Glomerular endothelial cell (primary cell): ENCODE measurements at regions not wholly inside any gene's neighbourhood (a gene's known extent, or its start where the extent isn't known, plus 50 kb on each side); places are given as distances from the start of the nearest gene placed in this dataset.

Source experiments
- DNase-seq: peaks from one replicate; pipeline ENCODE4 v3.0.0-alpha.2; 2011; ENCODE audit warnings: low read depth, low spot score; ENCODE audit errors: extremely low read depth

- DNase-seq = no peak
Measured at GRCh38 chr20:21033817-21034216, 72.3 kb downstream of the LINC00237 start.

DNA sequence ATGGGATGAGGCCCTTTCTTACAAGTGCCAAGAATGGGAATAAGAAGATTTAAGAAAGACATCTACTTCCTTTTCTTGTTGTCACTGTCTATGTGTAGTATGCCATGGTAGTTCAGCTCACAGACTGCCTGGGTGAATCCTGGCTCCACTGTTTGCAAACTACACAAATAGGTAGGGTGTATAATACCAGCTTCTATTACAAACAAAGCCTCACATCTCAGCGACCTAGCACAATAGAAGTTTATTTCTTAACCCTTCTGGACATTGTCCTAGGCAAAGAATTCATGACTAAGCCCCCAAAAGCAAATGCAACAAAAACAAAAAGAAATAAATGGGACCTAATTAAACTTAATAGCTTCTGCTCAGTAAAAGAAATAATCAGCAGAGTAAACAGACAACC lies 74.5 kb downstream of the LINC00237 start:
- no peak for DNase-seq

DNA sequence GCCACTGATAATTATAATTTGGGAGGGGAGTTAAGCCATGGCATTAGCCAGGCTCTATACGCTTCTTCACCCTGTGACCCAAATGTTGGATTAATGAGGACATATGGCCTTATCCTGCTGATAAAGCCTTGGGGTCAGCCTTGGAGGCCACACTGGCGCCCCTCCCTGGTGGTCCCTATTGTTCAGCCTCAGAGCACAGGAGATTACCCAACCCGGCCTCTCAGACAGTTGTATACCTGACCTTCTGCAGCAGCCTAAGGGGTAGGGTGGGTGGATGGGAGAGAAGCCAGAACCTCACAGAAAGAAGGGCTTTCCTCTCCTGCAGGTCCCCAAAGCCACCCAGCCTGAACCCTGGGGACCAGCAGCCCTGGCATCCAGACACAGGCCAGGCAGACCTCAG lies 76.8 kb downstream of the LINC00237 start:
- DNase-seq = no peak

DNA sequence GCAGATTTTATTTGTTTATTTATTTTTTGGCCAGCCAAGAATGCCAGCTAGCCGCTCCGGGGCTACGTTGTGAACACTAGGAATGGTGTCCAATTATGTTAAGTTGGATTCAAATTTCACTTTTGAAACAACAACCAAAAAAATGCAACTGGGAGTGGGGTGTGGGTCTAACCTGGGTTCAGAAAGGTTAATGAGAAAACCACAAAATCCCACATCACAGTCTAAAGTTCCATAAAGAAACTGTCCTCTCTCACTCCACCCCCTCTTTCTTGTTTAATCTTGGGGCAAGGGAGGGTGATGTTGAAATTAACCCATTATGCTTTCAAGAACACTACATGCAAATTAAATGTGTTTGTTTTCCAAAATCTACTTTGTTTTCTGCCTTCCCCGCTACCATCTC lies 77.2 kb downstream of the LINC00237 start:
- no peak for DNase-seq

DNA sequence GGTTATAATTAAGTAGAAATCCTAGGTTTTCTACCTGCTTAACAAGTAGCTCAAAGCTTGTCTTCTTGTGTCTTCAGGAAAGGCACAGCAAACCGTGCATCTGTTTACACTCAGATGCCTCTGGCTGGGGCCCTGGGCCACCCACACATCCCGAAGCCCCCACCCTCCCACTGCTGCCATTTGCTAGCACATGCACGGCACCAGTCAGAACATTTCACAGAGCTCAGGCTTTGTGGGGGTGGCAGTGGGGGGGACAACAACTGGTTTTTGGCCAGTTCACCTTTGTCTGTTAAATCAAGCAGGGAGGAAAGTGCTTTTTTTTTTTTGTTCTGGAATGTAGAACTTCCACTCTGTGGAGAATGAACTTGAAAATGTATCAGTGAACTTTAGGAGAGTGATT lies 77.7 kb downstream of the LINC00237 start:
- no peak for DNase-seq

- no peak for DNase-seq
Measured at GRCh38 chr20:21027569-21027968, 78.6 kb downstream of the LINC00237 start.

DNA sequence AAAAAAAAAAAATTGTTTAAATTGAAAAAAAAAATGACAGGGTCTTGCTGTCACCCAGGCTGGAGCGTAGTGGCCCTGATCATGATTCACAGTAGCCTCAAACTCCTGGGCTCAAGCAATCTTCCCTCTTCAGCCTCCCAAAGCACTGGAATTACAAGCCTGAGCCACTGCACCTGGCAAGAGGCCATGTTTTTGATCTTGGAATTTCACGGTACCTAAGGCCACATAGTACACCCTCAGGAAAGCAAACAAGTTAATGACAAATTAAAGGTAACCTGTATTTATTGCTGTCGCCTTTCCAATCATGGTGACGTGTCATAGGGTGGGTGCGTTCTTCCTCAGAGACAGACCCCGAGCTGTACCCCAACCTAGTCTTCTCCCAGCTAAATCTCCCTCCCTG lies 79.2 kb downstream of the LINC00237 start:
- DNase-seq = no peak

GRCh38 chr20:21024420-21024819 lies 81.7 kb downstream of the LINC00237 start:
- no peak for DNase-seq

GRCh38 chr20:21022925-21023324 lies 83.2 kb downstream of the LINC00237 start:
- DNase-seq = no peak

GRCh38 chr20:21021472-21021790 lies 84.7 kb downstream of the LINC00237 start:
- DNase-seq = no peak

- DNase-seq = no peak
Measured at GRCh38 chr20:21020659-21021471, 85.3 kb downstream of the LINC00237 start.

GRCh38 chr20:21019814-21020658 lies 86.1 kb downstream of the LINC00237 start:
- no peak for DNase-seq

GRCh38 chr20:21019468-21019813 lies 86.7 kb downstream of the LINC00237 start:
- DNase-seq = no peak

GRCh38 chr20:21018576-21018975 lies 87.6 kb downstream of the LINC00237 start:
- DNase-seq = no peak

GRCh38 chr20:21017528-21018085 lies 88.6 kb downstream of the LINC00237 start:
- DNase-seq = no peak

DNA sequence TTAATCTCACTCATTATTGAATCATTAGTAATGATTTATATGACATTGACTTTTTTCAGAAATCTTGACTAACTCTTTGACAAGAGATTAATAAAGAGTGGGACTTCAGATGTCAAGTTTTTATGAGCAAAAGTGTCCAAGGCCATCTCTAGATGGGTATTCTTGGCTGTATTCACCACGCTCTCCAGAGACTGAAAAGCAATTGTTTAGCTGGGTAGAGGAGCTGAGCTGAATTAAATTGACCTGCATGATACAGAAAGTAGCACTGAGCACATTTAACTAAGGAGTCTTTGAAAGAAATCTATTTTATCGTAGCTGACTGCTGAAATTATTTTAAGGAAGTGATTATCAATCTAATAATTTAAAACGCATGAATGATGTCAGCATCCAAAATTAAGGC lies 89.4 kb downstream of the LINC00237 start:
- DNase-seq = no peak

DNA sequence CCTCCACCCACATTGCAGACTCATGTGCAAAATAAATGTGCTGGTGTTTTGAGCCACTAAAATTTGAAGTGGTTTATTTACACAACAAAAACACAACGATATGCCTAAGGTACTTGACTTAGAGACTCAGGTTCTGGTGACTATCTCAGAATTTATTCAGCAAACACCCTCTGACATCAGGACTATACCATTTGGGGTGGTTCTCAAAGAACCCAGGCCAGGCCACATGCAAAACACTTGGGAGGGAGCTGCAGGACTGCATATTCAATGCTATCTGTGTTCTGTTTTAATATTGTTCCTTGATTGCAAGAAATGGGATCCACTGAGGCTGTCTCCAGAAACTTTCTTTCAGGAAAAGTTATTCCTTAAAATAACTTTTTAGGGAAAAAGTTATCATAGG lies 91.6 kb downstream of the LINC00237 start:
- DNase-seq = no peak

DNA sequence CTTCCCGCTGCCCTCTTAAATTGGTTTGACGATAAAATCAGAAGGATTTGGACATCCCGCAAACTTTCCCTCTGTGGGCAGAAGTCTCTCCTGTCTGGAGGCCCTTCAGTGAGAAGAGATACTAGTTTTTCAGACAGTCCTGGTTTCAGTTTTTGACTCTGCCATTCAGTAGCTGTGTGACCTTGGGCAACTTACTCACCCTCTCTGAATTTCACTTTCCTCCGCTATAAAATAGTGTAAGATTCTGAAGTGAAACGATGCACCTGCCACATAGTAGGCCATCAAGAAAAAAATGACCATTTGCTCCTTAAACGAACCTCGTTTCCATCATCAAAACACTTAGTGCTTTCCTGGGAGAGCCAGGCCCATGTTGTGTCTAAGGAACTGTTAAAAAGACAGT lies 97.2 kb downstream of the LINC00237 start:
- DNase-seq = no peak

- no peak for DNase-seq
Measured at GRCh38 chr20:21006611-21007010, 99.5 kb downstream of the LINC00237 start.

DNA sequence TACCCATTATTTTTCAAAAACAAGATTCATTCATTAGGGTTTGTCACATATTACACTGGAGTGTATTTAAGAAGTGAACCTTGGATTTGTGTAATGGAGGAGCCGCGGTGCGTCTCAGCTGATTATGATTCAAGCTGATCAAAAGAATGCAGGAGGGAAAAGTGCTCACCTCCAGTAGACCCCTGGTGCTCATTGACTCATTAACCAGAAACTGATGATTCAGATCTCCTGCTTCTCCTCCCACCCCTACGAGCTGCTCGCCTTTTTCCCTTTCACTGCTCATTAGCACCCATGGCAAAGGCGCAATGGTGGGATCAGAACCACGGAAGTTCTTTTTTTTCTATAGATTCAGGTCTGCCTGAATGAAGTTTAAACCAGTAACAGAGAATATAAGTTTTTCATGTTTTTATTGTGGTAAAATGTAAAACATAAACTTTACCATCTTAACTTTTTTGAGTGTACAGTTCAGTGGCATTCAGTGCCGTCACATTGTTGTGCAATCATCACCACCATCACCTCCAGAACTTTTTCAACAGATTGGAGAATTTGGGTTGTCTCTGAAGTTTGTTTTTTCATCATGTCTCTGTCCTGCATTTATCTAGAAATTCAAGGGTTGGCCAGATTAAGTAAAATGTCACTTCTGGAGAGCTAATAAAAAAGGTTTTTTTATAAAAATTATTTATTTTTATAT lies 101.6 kb downstream of the LINC00237 start:
- no peak for DNase-seq

GRCh38 chr20:21003902-21004301 lies 102.3 kb downstream of the LINC00237 start:
- no peak for DNase-seq
